PC-3 (cell line): ENCODE measurements at regions not wholly inside any gene's neighbourhood (a gene's known extent, or its start where the extent isn't known, plus 50 kb on each side); places are given as distances from the start of the nearest gene placed in this dataset.

ENCODE experiments used
- EZH2 ChIP-seq: fragments of 300-600 bp; sonication (generic); IDR thresholded peaks from one replicate; pipeline ENCODE4 v1.6.1; 2017; ENCODE audit warnings: antibody characterized with exemption, mild to moderate bottlenecking, low read length; ENCODE audit not compliant: unreplicated experiment
- EZH2phosphoT487 ChIP-seq: fragments of 300-600 bp; sonication (generic); IDR thresholded peaks from 2 replicates; pipeline ENCODE4 v1.6.1; 2018; ENCODE audit warnings: mild to moderate bottlenecking, antibody characterized with exemption, low read length, borderline replicate concordance
- TF ChIP-seq, protein P1 (sequence below): fragments of 300-600 bp; sonication (generic); conservative IDR thresholded peaks from 2 replicates; pipeline ENCODE4 v1.5.1; 2017; ENCODE audit warnings: antibody characterized with exemption, low read depth, mild to moderate bottlenecking, low read length

DNA sequence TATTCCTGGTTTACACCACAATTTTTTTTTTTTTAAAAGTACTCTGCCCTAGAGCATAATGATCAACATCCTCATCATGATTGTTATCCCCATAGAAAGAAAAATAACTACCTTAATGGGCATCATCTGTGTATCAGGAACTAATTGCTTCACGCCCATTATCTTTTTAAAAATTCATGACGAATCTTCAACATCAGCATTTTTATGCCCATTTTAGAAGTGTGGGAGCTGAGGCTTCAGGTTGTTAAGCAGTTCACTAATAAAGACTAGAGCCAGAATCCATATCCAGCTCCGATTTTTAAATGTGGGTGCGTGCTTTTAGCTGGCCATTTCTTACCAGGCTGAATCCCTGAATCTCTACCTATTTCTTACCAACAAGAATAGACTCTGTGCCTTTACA is 92.9 kb upstream of the KCNA4 start:
- TF ChIP-seq, protein P1, sequence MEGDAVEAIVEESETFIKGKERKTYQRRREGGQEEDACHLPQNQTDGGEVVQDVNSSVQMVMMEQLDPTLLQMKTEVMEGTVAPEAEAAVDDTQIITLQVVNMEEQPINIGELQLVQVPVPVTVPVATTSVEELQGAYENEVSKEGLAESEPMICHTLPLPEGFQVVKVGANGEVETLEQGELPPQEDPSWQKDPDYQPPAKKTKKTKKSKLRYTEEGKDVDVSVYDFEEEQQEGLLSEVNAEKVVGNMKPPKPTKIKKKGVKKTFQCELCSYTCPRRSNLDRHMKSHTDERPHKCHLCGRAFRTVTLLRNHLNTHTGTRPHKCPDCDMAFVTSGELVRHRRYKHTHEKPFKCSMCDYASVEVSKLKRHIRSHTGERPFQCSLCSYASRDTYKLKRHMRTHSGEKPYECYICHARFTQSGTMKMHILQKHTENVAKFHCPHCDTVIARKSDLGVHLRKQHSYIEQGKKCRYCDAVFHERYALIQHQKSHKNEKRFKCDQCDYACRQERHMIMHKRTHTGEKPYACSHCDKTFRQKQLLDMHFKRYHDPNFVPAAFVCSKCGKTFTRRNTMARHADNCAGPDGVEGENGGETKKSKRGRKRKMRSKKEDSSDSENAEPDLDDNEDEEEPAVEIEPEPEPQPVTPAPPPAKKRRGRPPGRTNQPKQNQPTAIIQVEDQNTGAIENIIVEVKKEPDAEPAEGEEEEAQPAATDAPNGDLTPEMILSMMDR = no peak
- TF ChIP-seq EZH2 (no peak), EZH2phosphoT487 (no peak)
